ENCODE measurements at regions not wholly inside any gene's neighbourhood (a gene's known extent, or its start where the extent isn't known, plus 50 kb on each side); places are given as distances from the start of the nearest gene placed in this dataset.

DNA sequence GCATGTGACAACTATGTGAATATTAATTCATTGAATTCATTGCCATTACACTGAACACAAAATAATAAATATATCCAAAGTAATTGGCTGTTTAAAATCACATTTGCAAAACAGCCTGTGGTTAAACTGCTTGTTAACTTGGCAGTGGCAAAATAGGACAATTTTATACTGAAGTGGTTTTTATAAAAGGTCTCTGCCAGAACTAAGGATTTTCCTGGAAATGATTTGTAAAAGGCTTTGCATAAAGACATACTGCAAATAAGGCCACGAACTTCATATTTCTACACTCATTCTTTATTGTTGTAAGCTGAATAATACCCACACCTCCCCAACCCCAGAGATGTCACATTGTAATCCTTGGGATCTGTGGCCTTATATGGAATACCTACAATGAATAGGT lies 370.3 kb upstream of the RGMB start:
- H3K4me3 ChIP-seq (ENCODE audit: low read depth, low read length) = no peak overlapping the region
- no peak for DNase-seq (ENCODE audit: low read depth)

DNA sequence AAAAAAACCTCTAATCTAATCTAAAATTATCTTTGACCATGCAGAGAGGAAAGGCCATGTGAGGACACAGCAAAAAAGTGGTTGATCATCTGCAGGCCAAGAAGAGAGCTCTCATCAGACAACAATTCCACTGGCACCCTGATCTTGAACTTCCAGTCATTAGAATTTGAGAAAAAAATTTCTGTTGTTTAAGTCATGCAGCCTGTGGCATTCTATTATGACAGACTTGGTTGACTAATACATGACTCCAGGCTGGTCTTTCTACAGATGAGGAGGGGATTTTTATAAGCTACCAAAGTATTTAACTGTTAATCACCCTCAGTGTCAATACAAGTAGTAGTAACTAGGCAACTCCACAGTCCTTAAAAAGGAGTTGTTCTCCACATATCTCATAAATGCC lies 358.5 kb upstream of the RGMB start:
- TF ChIP-seq, protein P1, sequence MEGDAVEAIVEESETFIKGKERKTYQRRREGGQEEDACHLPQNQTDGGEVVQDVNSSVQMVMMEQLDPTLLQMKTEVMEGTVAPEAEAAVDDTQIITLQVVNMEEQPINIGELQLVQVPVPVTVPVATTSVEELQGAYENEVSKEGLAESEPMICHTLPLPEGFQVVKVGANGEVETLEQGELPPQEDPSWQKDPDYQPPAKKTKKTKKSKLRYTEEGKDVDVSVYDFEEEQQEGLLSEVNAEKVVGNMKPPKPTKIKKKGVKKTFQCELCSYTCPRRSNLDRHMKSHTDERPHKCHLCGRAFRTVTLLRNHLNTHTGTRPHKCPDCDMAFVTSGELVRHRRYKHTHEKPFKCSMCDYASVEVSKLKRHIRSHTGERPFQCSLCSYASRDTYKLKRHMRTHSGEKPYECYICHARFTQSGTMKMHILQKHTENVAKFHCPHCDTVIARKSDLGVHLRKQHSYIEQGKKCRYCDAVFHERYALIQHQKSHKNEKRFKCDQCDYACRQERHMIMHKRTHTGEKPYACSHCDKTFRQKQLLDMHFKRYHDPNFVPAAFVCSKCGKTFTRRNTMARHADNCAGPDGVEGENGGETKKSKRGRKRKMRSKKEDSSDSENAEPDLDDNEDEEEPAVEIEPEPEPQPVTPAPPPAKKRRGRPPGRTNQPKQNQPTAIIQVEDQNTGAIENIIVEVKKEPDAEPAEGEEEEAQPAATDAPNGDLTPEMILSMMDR (IDR thresholded peaks at IDR 0.05; ENCODE audit: insufficient read depth, low read depth, low read length) = no peak
- no peak overlapping the region for H3K4me3 ChIP-seq (ENCODE audit: low read depth, low read length)
- peak; percentile 43 for DNase-seq (ENCODE audit: low read depth)

More for the DNA sequence above, 370.3 kb upstream of the RGMB start:
- TF ChIP-seq, protein P1 (IDR thresholded peaks at IDR 0.05; ENCODE audit: insufficient read depth, low read depth, low read length) = no peak

DNA sequence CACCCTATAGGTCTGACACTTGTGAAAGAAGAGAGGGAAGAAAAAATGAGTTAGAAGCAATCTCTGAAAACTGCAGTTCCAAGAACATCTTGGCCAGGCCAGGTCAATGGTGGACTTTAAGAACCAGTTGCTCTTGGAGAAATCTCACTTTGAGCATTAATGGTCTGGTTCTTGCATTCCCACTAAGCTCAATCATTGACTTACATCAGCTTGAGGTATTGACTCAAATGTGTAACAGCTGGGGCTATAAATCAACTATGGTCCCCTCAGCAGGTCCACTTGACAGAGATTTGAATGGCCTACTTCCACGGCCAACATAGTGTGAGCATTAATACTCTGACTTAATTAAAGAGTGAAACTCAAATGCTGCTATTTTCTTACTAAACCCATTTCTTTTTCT lies 357.8 kb upstream of the RGMB start:
- no peak for DNase-seq (ENCODE audit: low read depth)
- TF ChIP-seq, protein P1 (IDR thresholded peaks at IDR 0.05; ENCODE audit: insufficient read depth, low read depth, low read length) = no peak
- H3K4me3 ChIP-seq (ENCODE audit: low read depth, low read length) = no peak overlapping the region

- TF ChIP-seq, protein P1 (IDR thresholded peaks at IDR 0.05; ENCODE audit: insufficient read depth, low read depth, low read length) = no peak
- DNase-seq (ENCODE audit: low read depth) = no peak
- H3K4me3 ChIP-seq (ENCODE audit: low read depth, low read length) = no peak overlapping the region
These were observed 356.9 kb upstream of the RGMB start for GRCh38 chr5:98416541-98416940.

DNA sequence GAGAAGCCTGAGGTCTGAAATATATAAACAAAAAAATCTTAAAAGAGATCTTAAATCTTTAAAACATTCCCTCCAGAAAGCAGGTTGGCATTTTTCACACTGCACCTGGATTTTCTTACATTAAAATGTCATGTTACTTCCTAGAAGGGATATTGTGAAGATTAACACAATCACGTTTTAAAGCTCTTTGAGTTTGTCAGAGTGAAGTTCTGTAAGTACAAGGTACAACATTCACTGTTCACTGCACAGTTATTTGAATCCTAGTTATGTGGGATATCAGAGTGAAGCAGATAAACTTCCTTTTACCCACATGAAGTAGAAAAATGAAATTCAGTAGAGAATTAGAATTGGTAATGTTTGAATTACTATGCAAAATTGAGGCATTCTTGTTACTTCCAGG lies 353.6 kb upstream of the RGMB start:
- TF ChIP-seq, protein P1 (IDR thresholded peaks at IDR 0.05; ENCODE audit: insufficient read depth, low read depth, low read length) = no peak
- H3K4me3 ChIP-seq (ENCODE audit: low read depth, low read length) = no peak overlapping the region
- no peak for DNase-seq (ENCODE audit: low read depth)

- DNase-seq (ENCODE audit: low read depth) = peak; percentile 35
- TF ChIP-seq, protein P1 (IDR thresholded peaks at IDR 0.05; ENCODE audit: insufficient read depth, low read depth, low read length) = no peak
- no peak overlapping the region for H3K4me3 ChIP-seq (ENCODE audit: low read depth, low read length)
These were observed 348.6 kb upstream of the RGMB start for GRCh38 chr5:98424681-98425450.

GRCh38 chr5:98425640-98426039 lies 347.8 kb upstream of the RGMB start:
- H3K4me3 ChIP-seq (ENCODE audit: low read depth, low read length) = no peak overlapping the region
- TF ChIP-seq, protein P1 (IDR thresholded peaks at IDR 0.05; ENCODE audit: insufficient read depth, low read depth, low read length) = no peak
- DNase-seq (ENCODE audit: low read depth) = no peak

All from fibroblast of villous mesenchyme (primary cell).